WTC11 (cell line): ENCODE measurements at regions not wholly inside any gene's neighbourhood (a gene's known extent, or its start where the extent isn't known, plus 50 kb on each side); places are given as distances from the start of the nearest gene placed in this dataset.

Source experiments
- ATAC-seq: fragments of 200-7000 bp; cut with Tn5 transposase; 2 replicates; pipeline ENCODE4 v1.10.0; 2021; ENCODE audit warnings: mild to moderate bottlenecking, moderate library complexity
- CTCF ChIA-PET: fragments of 300-600 bp; sonication (Branson Sonifier 250); formaldehyde crosslinking; loops from one replicate; lab custom pipeline; 2021; ENCODE audit warnings: antibody characterized with exemption; lab: Charles Lee
- POLR2A ChIA-PET: fragments of 350-600 bp; sonication (Branson Sonifier 250); formaldehyde crosslinking; loops from one replicate; lab custom pipeline; 2021; ENCODE audit warnings: antibody characterized with exemption; lab: Charles Lee
- DNase-seq: peaks from one replicate; pipeline ENCODE4 v3.0.0; 2021; ENCODE audit warnings: low spot score
- H3K27ac Mint-ChIP-seq: 2 replicates; pipeline ENCODE4 v1.8.0; 2021; ENCODE audit warnings: mixed read lengths
- H3K27me3 Mint-ChIP-seq: 2 replicates; pipeline ENCODE4 v1.8.0; 2021; ENCODE audit warnings: low read depth, mild to moderate bottlenecking, moderate library complexity, mixed read lengths
- H3K36me3 Mint-ChIP-seq: 2 replicates; pipeline ENCODE4 v1.8.0; 2021; ENCODE audit warnings: mixed read lengths
- H3K4me1 Mint-ChIP-seq: 2 replicates; pipeline ENCODE4 v1.8.0; 2022; ENCODE audit warnings: mixed read lengths
- H3K4me3 Mint-ChIP-seq: 2 replicates; pipeline ENCODE4 v1.8.0; 2021; ENCODE audit warnings: mild to moderate bottlenecking, moderate library complexity, mixed read lengths
- H3K9me3 Mint-ChIP-seq: 2 replicates; pipeline ENCODE4 v1.8.0; 2021; ENCODE audit warnings: mixed read lengths
- ARID4B ChIP-seq: sonication (generic); formaldehyde crosslinking; IDR thresholded peaks from 2 replicates; pipeline ENCODE4 v1.8.0; 2023; ENCODE audit warnings: missing genetic modification reagents, mild to moderate bottlenecking, borderline replicate concordance
- ATF2 ChIP-seq: sonication (generic); formaldehyde crosslinking; IDR thresholded peaks from 2 replicates; pipeline ENCODE4 v1.8.1; 2022; ENCODE audit warnings: low read depth, missing genetic modification reagents, borderline replicate concordance
- CBFB ChIP-seq: sonication (generic); formaldehyde crosslinking; IDR thresholded peaks from 2 replicates; pipeline ENCODE4 v1.8.1; 2022; ENCODE audit warnings: mild to moderate bottlenecking, low read depth, missing genetic modification reagents
- E2F5 ChIP-seq: sonication (generic); formaldehyde crosslinking; IDR thresholded peaks from 2 replicates; pipeline ENCODE4 v1.8.1; 2022; ENCODE audit warnings: mild to moderate bottlenecking, moderate library complexity, missing genetic modification reagents
- NFE2L1 ChIP-seq: sonication (generic); formaldehyde crosslinking; IDR thresholded peaks from 2 replicates; pipeline ENCODE4 v1.8.1; 2023; ENCODE audit warnings: missing genetic modification reagents
- PREB ChIP-seq: sonication (generic); formaldehyde crosslinking; IDR thresholded peaks from 2 replicates; pipeline ENCODE4 v1.8.1; 2022; ENCODE audit warnings: mild to moderate bottlenecking, missing genetic modification reagents, moderate library complexity, borderline replicate concordance
- SMAD3 ChIP-seq: sonication (generic); formaldehyde crosslinking; IDR thresholded peaks from 2 replicates; pipeline ENCODE4 v1.8.0; 2022; ENCODE audit warnings: missing genetic modification reagents, mild to moderate bottlenecking, borderline replicate concordance
- SMAD4 ChIP-seq: sonication (generic); formaldehyde crosslinking; IDR thresholded peaks from 2 replicates; pipeline ENCODE4 v1.8.0; 2022; ENCODE audit warnings: mild to moderate bottlenecking, missing genetic modification reagents
- SP1 ChIP-seq: sonication (generic); formaldehyde crosslinking; conservative IDR thresholded peaks from 2 replicates; pipeline ENCODE4 v1.8.1; 2022; ENCODE audit warnings: missing genetic modification reagents
- TEAD1 ChIP-seq: sonication (generic); formaldehyde crosslinking; IDR thresholded peaks from 2 replicates; pipeline ENCODE4 v1.8.0; 2022; ENCODE audit warnings: mild to moderate bottlenecking, missing genetic modification reagents
- TF ChIP-seq, protein P1 (sequence below): sonication (generic); formaldehyde crosslinking; IDR thresholded peaks from 2 replicates; pipeline ENCODE4 v1.8.0; 2023; ENCODE audit warnings: mild to moderate bottlenecking, missing genetic modification reagents
- TF ChIP-seq, protein P2 (sequence below): sonication (generic); formaldehyde crosslinking; IDR thresholded peaks from 2 replicates; pipeline ENCODE4 v1.8.1; 2023; ENCODE audit warnings: mild to moderate bottlenecking, moderate library complexity, missing genetic modification reagents
- TF ChIP-seq, protein P3 (sequence below): sonication (generic); formaldehyde crosslinking; conservative IDR thresholded peaks from 2 replicates; pipeline ENCODE4 v1.8.1; 2022; ENCODE audit warnings: mild to moderate bottlenecking, missing genetic modification reagents
- TF ChIP-seq, protein P4 (sequence below): fragments of 250-450 bp; sonication (Bioruptor Pico); IDR thresholded peaks from 2 replicates; pipeline ENCODE4 v1.9.0; 2021; ENCODE audit warnings: moderate library complexity, mild to moderate bottlenecking, inconsistent platforms, borderline replicate concordance

GRCh38 chr10:10235003-10235402, 782.7 kb upstream of the CELF2 start:
- ChIA-PET POLR2A (no interaction called here), CTCF (no interaction called here)
- Mint-ChIP-seq H3K4me1 (peaks cover 2% of the 10 kb centered on the region; the same call in 1 of the 2 replicates), H3K27me3 (no peaks in the 10 kb centered on the region), H3K9me3 (peaks cover 15% of the 10 kb centered on the region), H3K4me3 (no peak overlapping the region), H3K27ac (no peak overlapping the region), H3K36me3 (no peaks in the 10 kb centered on the region)
- DNase-seq (no peak), ATAC-seq (no peak)
- TF ChIP-seq, protein P1, sequence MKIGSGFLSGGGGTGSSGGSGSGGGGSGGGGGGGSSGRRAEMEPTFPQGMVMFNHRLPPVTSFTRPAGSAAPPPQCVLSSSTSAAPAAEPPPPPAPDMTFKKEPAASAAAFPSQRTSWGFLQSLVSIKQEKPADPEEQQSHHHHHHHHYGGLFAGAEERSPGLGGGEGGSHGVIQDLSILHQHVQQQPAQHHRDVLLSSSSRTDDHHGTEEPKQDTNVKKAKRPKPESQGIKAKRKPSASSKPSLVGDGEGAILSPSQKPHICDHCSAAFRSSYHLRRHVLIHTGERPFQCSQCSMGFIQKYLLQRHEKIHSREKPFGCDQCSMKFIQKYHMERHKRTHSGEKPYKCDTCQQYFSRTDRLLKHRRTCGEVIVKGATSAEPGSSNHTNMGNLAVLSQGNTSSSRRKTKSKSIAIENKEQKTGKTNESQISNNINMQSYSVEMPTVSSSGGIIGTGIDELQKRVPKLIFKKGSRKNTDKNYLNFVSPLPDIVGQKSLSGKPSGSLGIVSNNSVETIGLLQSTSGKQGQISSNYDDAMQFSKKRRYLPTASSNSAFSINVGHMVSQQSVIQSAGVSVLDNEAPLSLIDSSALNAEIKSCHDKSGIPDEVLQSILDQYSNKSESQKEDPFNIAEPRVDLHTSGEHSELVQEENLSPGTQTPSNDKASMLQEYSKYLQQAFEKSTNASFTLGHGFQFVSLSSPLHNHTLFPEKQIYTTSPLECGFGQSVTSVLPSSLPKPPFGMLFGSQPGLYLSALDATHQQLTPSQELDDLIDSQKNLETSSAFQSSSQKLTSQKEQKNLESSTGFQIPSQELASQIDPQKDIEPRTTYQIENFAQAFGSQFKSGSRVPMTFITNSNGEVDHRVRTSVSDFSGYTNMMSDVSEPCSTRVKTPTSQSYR (CRISPR knock-in tag), result no peak
- TF ChIP-seq SMAD4 (no peak), NFE2L1 (CRISPR knock-in tag) (no peak), E2F5 (CRISPR knock-in tag) (no peak), ARID4B (CRISPR knock-in tag) (no peak), CBFB (CRISPR knock-in tag) (no peak), PREB (CRISPR knock-in tag) (no peak), TEAD1 (no peak), SMAD3 (CRISPR knock-in tag) (no peak), SP1 (CRISPR knock-in tag) (no peak), ATF2 (CRISPR knock-in tag) (no peak)
- TF ChIP-seq, protein P2, sequence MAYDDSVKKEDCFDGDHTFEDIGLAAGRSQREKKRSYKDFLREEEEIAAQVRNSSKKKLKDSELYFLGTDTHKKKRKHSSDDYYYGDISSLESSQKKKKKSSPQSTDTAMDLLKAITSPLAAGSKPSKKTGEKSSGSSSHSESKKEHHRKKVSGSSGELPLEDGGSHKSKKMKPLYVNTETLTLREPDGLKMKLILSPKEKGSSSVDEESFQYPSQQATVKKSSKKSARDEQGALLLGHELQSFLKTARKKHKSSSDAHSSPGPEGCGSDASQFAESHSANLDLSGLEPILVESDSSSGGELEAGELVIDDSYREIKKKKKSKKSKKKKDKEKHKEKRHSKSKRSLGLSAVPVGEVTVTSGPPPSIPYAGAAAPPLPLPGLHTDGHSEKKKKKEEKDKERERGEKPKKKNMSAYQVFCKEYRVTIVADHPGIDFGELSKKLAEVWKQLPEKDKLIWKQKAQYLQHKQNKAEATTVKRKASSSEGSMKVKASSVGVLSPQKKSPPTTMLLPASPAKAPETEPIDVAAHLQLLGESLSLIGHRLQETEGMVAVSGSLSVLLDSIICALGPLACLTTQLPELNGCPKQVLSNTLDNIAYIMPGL (CRISPR knock-in tag), result no peak
- TF ChIP-seq, protein P3, sequence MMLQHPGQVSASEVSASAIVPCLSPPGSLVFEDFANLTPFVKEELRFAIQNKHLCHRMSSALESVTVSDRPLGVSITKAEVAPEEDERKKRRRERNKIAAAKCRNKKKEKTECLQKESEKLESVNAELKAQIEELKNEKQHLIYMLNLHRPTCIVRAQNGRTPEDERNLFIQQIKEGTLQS (CRISPR knock-in tag), result no peak
- TF ChIP-seq, protein P4, sequence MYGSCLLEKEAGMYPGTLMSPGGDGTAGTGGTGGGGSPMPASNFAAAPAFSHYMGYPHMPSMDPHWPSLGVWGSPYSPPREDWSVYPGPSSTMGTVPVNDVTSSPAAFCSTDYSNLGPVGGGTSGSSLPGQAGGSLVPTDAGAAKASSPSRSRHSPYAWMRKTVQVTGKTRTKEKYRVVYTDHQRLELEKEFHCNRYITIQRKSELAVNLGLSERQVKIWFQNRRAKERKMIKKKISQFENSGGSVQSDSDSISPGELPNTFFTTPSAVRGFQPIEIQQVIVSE (CRISPR knock-in tag), result no peak
